GM19324 (cell line): ENCODE measurements at regions not wholly inside any gene's neighbourhood (a gene's known extent, or its start where the extent isn't known, plus 50 kb on each side); places are given as distances from the start of the nearest gene placed in this dataset.
"Not testable (repeated sequence)": the region's sequence is repeated elsewhere in the genome, so short reads cannot be mapped to it uniquely, and the experiment has no call there.

Experiments
- ATAC-seq: cut with Tn5 transposase; IDR thresholded peaks from one replicate; pipeline ENCODE4 v1.9.1; 2021; ENCODE audit warnings: mild to moderate bottlenecking, moderate library complexity; ENCODE audit not compliant: unreplicated experiment, low FRiP score

DNA sequence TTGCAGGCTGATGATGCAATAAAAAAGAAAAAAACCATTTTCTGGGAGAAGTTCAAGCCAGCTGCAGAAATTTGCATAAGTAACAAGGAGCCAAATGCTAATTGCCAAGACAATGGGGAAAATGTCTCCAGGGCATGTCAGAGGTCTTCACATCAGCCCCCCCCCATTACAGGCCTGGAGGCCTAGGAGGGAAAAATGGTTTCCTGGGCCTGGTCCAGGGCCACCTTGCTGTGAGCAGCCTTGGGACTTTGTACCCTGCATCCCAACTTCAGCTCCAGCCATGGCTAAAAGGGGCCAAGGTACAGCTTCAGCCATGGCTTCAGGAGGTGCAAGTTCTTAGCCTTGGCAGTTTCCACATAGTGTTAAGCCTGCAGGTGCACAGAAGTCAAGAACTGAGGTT is 160.0 kb upstream of the IRS4 start:
- not testable (repeated sequence) for ATAC-seq

DNA sequence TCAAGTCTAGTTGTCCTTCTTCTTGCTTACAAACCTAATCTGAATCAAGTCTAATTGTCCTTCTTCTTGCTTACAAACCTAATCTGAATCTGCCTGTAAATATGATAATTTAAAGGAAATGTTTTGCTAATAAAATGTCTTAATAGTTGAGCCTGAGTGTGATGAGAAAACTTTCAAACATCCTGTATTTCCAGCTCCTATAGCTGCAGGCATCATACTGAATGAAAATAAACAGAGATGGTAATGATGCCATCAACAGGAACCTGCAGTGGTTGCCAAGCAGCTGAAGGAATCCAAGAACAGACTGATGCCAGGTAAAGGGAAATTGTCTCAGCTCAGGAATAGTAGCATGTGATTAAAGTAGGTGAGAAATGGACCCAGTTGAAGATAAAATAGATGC is 156.1 kb upstream of the IRS4 start:
- no peak for ATAC-seq

GRCh38 chrX:108875548-108875947 is 139.2 kb upstream of the IRS4 start:
- ATAC-seq, result no peak

- ATAC-seq, result not testable (repeated sequence)
These were observed 106.7 kb upstream of the IRS4 start for GRCh38 chrX:108843039-108843438.

- ATAC-seq, result no peak
These were observed 97.6 kb upstream of the IRS4 start for GRCh38 chrX:108833993-108834392.

GRCh38 chrX:108811891-108812290 is 75.5 kb upstream of the IRS4 start:
- ATAC-seq, result no peak

DNA sequence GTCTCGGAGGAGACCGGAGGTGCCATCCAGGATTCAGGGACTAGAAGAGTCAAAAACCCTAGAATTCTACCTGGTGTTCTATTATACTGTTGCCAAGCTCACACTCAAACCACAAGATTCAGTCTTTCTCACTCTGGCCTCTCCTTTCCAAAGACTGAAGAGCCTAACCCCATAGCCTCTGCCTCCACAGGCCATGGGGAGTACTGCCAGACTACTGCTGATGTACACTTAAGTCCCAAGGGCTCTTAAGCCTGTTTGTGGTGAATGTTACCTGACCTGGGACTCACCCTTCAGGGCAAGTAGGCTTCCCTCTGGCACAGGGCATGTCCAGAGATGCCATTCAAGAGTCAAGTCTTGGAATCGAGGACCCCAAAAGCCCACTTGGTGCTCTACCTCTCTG is 58.9 kb upstream of the IRS4 start:
- no peak for ATAC-seq
